ENCODE measurements at regions not wholly inside any gene's neighbourhood (a gene's known extent, or its start where the extent isn't known, plus 50 kb on each side); places are given as distances from the start of the nearest gene placed in this dataset.

DNA sequence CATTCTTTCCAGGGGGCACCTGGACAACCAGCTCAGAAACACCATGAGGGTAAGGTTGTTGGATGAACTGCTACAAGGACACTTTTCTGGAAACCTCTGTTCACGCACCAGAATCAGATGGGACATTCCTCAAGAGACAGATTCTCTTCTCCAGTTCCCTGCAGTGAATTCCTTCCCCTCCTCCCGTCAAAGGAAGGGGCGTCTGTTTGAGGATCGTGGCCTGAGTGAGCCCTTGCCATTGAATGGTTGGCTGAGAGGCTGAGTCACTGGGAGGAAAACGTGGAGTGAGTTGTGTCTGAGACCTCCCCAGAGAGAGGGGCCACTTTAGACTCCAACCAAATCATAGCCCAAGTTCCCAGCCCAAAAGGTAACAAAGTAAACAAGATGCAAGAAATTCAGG, 79.4 kb upstream of the ZNF507 start:
- DNase-seq (ENCODE audit: low read depth, low spot score) = no peak
- POLR2A ChIA-PET = no interaction called here
- CTCF ChIA-PET = no interaction called here
- TF ChIP-seq, protein P1, sequence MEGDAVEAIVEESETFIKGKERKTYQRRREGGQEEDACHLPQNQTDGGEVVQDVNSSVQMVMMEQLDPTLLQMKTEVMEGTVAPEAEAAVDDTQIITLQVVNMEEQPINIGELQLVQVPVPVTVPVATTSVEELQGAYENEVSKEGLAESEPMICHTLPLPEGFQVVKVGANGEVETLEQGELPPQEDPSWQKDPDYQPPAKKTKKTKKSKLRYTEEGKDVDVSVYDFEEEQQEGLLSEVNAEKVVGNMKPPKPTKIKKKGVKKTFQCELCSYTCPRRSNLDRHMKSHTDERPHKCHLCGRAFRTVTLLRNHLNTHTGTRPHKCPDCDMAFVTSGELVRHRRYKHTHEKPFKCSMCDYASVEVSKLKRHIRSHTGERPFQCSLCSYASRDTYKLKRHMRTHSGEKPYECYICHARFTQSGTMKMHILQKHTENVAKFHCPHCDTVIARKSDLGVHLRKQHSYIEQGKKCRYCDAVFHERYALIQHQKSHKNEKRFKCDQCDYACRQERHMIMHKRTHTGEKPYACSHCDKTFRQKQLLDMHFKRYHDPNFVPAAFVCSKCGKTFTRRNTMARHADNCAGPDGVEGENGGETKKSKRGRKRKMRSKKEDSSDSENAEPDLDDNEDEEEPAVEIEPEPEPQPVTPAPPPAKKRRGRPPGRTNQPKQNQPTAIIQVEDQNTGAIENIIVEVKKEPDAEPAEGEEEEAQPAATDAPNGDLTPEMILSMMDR (IDR thresholded peaks at IDR 0.05; ENCODE audit: insufficient read depth, low read length, missing control alignments) = no peak
- H3K4me3 ChIP-seq (ENCODE audit: low read depth, low read length) = no peak overlapping the region

DNA sequence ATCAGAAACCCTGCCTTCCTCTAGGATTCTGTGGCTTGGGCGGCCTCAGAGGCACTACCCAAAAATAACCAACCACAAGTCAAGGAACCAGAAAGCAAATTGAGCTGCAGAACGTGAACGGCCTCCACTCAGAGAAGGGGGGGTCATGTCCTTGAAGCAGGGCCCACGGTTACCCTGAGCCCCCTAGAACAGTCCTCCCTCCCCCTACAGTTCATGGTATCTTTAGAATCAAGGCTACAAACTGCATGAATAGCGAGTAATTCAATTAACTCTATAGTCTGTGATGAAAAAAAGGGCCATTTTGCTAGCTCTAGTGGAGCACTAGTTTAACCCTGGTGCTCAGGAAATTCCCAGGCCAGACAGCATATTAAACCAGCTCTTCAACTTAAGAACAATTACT, 79.0 kb upstream of the ZNF507 start:
- DNase-seq (ENCODE audit: low read depth, low spot score) = no peak
- no peak overlapping the region for H3K4me3 ChIP-seq (ENCODE audit: low read depth, low read length)
- CTCF ChIA-PET = no interaction called here
- TF ChIP-seq, protein P1 (IDR thresholded peaks at IDR 0.05; ENCODE audit: insufficient read depth, low read length, missing control alignments) = no peak
- POLR2A ChIA-PET = no interaction called here

DNA sequence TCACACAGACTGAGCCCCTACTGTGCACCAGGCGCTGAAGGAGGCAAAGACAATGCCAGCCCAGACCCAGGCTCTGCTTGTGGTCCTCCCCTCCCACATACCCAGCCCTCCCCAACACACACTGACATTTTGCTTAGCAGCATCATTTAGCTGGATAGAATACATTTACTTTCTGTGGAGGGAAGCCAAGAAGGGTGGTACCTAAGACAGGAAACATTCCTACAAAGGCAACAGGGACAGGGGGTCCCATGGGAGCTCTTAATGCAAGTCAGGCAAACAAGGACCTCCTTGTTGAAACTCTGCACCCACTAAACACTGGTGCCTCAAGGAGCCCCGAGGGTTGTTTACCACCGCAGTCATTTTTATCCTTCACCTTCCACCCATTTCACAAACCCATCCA, 77.0 kb upstream of the ZNF507 start:
- POLR2A ChIA-PET = no interaction called here
- no peak overlapping the region for H3K4me3 ChIP-seq (ENCODE audit: low read depth, low read length)
- CTCF ChIA-PET = no interaction called here
- TF ChIP-seq, protein P1 (IDR thresholded peaks at IDR 0.05; ENCODE audit: insufficient read depth, low read length, missing control alignments) = no peak
- no peak for DNase-seq (ENCODE audit: low read depth, low spot score)

DNA sequence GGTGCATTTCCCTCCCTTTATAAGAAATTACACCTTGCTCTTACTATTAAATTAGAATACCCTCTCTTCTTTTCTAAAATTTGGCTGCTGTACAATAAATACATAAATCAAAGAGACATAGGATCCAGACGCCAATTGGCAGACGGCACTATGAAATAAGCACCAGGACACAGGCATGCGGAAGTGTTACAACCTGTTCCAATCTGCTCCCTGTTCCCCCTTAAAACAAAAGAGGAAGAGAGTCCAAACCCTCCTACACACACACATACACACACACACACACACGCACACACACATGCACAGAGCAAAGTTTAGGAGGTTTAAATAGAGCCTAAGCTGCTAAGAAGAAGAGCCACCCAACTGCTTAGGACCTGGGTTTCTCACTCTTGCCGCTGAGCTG, 75.6 kb upstream of the ZNF507 start:
- no peak for DNase-seq (ENCODE audit: low read depth, low spot score)
- TF ChIP-seq, protein P1 (IDR thresholded peaks at IDR 0.05; ENCODE audit: insufficient read depth, low read length, missing control alignments) = no peak
- no peak overlapping the region for H3K4me3 ChIP-seq (ENCODE audit: low read depth, low read length)
- ChIA-PET CTCF (no interaction called here), POLR2A (no interaction called here)

DNA sequence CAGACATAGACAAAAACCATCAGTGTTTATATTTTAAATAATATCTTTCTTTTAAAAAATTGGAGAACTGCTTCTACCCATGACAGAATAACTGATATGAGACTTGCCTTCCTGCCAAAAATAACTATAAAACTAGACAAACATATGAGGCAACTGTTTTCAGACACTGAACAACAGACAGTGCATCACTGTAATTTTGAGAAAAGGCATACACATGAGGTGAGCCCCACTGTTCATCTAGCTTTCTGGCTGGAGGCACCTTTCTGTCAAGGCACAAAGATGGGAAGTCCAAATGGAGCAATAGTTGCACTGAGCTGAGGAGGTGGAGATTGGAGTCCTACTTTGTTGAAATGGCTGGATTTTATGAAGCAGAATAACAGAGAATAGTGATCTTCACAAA, 71.9 kb upstream of the ZNF507 start:
- ChIA-PET POLR2A (no interaction called here), CTCF (interaction anchor here (0.6 kb wide), 1 partner anchor 13 kb away, joined by 3 read pairs; no protein-coding TSS in a partner anchor)
- DNase-seq (ENCODE audit: low read depth, low spot score) = no peak
- no peak overlapping the region for H3K4me3 ChIP-seq (ENCODE audit: low read depth, low read length)
- TF ChIP-seq, protein P1 (IDR thresholded peaks at IDR 0.05; ENCODE audit: insufficient read depth, low read length, missing control alignments) = no peak

DNA sequence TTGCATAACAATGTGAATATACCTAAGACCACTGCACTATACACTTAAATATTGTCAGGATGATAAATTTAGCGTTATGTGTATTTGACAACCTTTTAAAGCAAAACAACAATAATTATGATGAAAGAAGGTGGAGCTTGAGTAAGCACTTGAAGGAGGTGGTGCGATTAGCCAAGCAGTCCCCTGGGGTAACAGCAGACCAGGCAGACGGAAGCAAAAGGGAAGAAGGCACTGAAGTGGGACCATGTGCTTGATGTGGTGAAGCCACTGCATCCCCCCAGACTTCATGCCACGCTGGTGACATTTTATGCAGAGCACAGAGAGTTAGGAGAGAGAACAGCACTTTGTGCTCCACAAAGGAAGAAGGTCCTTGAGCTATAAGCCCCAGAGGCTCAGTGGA, 58.3 kb upstream of the ZNF507 start:
- ChIA-PET POLR2A (no interaction called here), CTCF (interaction anchor here (1.0 to 4.6 kb wide), 4 partner anchors 50 to 1604 kb away, joined by 3 to 42 read pairs (median 7); no protein-coding TSS in a partner anchor)
- TF ChIP-seq, protein P1 (IDR thresholded peaks at IDR 0.05; ENCODE audit: insufficient read depth, low read length, missing control alignments) = no peak
- DNase-seq (ENCODE audit: low read depth, low spot score) = no peak
- no peak overlapping the region for H3K4me3 ChIP-seq (ENCODE audit: low read depth, low read length)

Measured in AG04449 (cell line).